MG63 (cell line): ENCODE measurements at regions not wholly inside any gene's neighbourhood (a gene's known extent, or its start where the extent isn't known, plus 50 kb on each side); places are given as distances from the start of the nearest gene placed in this dataset.
"Not testable (repeated sequence)": the region's sequence is repeated elsewhere in the genome, so short reads cannot be mapped to it uniquely, and the experiment has no call there.

Source experiments
- DNase-seq: peaks from one replicate; pipeline ENCODE4 v3.0.0-alpha.2; 2020
- H3K27me3 ChIP-seq: fragments of 250-450 bp; sonication (Bioruptor Pico); 2 replicates; pipeline ENCODE4 v1.5.1; 2020; ENCODE audit warnings: mild to moderate bottlenecking, moderate library complexity
- H3K36me3 ChIP-seq: fragments of 250-450 bp; sonication (Bioruptor Pico); 2 replicates; pipeline ENCODE4 v1.5.1; 2020; ENCODE audit warnings: mild to moderate bottlenecking, moderate library complexity
- H3K4me3 ChIP-seq: fragments of 250-450 bp; sonication (Bioruptor Pico); 2 replicates; pipeline ENCODE4 v1.5.1; 2020; ENCODE audit warnings: mild to moderate bottlenecking, moderate library complexity
- H3K9me3 ChIP-seq: fragments of 250-450 bp; sonication (Bioruptor Pico); 2 replicates; pipeline ENCODE4 v1.5.1; 2020; ENCODE audit warnings: mild to moderate bottlenecking, moderate library complexity

GRCh38 chr16:63187638-63188037 lies 1151.4 kb upstream of the CDH8 start:
- Histone ChIP-seq H3K27me3 (no peaks in the 10 kb centered on the region), H3K4me3 (no peak overlapping the region), H3K36me3 (no peaks in the 10 kb centered on the region), H3K9me3 (no peaks in the 10 kb centered on the region)
- no peak for DNase-seq

- H3K36me3 ChIP-seq = no peaks in the 10 kb centered on the region
- no peaks in the 10 kb centered on the region for H3K9me3 ChIP-seq
- H3K4me3 ChIP-seq = no peak overlapping the region
- DNase-seq = no peak
- no peaks in the 10 kb centered on the region for H3K27me3 ChIP-seq
Measured at GRCh38 chr16:63185235-63185780, 1149.1 kb upstream of the CDH8 start.

GRCh38 chr16:63183743-63184142 lies 1147.5 kb upstream of the CDH8 start:
- no peaks in the 10 kb centered on the region for H3K9me3 ChIP-seq
- H3K4me3 ChIP-seq = no peak overlapping the region
- H3K36me3 ChIP-seq = no peaks in the 10 kb centered on the region
- no peak for DNase-seq
- no peaks in the 10 kb centered on the region for H3K27me3 ChIP-seq

- no peaks in the 10 kb centered on the region for H3K36me3 ChIP-seq
- no peaks in the 10 kb centered on the region for H3K27me3 ChIP-seq
- no peaks in the 10 kb centered on the region for H3K9me3 ChIP-seq
- no peak for DNase-seq
- no peak overlapping the region for H3K4me3 ChIP-seq
Measured at GRCh38 chr16:63175313-63175712, 1139.1 kb upstream of the CDH8 start.

- H3K9me3 ChIP-seq = no peaks in the 10 kb centered on the region
- no peak for DNase-seq
- H3K36me3 ChIP-seq = no peaks in the 10 kb centered on the region
- H3K4me3 ChIP-seq = no peak overlapping the region
- no peaks in the 10 kb centered on the region for H3K27me3 ChIP-seq
Measured at GRCh38 chr16:63174801-63175200, 1138.6 kb upstream of the CDH8 start.

GRCh38 chr16:63171545-63171944 lies 1135.3 kb upstream of the CDH8 start:
- no peaks in the 10 kb centered on the region for H3K36me3 ChIP-seq
- no peak for DNase-seq
- no peaks in the 10 kb centered on the region for H3K27me3 ChIP-seq
- no peaks in the 10 kb centered on the region for H3K9me3 ChIP-seq
- H3K4me3 ChIP-seq = no peak overlapping the region

- no peak for DNase-seq
- H3K27me3 ChIP-seq = no peaks in the 10 kb centered on the region
- H3K36me3 ChIP-seq = no peaks in the 10 kb centered on the region
- no peak overlapping the region for H3K4me3 ChIP-seq
- H3K9me3 ChIP-seq = no peaks in the 10 kb centered on the region
Measured at GRCh38 chr16:63169100-63169499, 1132.9 kb upstream of the CDH8 start.

- no peak for DNase-seq
- H3K27me3 ChIP-seq = no peaks in the 10 kb centered on the region
- H3K9me3 ChIP-seq = no peaks in the 10 kb centered on the region
- no peak overlapping the region for H3K4me3 ChIP-seq
- no peaks in the 10 kb centered on the region for H3K36me3 ChIP-seq
Measured at GRCh38 chr16:63157818-63158217, 1121.6 kb upstream of the CDH8 start.

- no peaks in the 10 kb centered on the region for H3K36me3 ChIP-seq
- H3K9me3 ChIP-seq = no peaks in the 10 kb centered on the region
- H3K4me3 ChIP-seq = no peak overlapping the region
Measured at GRCh38 chr16:63146251-63146650, 1110.0 kb upstream of the CDH8 start.

GRCh38 chr16:63145411-63145810 lies 1109.2 kb upstream of the CDH8 start:
- H3K4me3 ChIP-seq = no peak overlapping the region
- H3K9me3 ChIP-seq = no peaks in the 10 kb centered on the region
- H3K36me3 ChIP-seq = no peaks in the 10 kb centered on the region
- no peaks in the 10 kb centered on the region for H3K27me3 ChIP-seq
- DNase-seq = no peak

More at GRCh38 chr16:63146251-63146650, 1110.0 kb upstream of the CDH8 start:
- H3K27me3 ChIP-seq = no peaks in the 10 kb centered on the region
- DNase-seq = no peak

GRCh38 chr16:63135069-63135468 lies 1098.8 kb upstream of the CDH8 start:
- Histone ChIP-seq H3K4me3 (no peak overlapping the region), H3K9me3 (no peaks in the 10 kb centered on the region), H3K27me3 (no peaks in the 10 kb centered on the region), H3K36me3 (no peaks in the 10 kb centered on the region)
- DNase-seq = no peak

- Histone ChIP-seq H3K4me3 (no peak overlapping the region), H3K27me3 (no peaks in the 10 kb centered on the region), H3K36me3 (no peaks in the 10 kb centered on the region), H3K9me3 (no peaks in the 10 kb centered on the region)
- no peak for DNase-seq
Measured at GRCh38 chr16:63131503-63131902, 1095.3 kb upstream of the CDH8 start.

GRCh38 chr16:63130942-63131341 lies 1094.7 kb upstream of the CDH8 start:
- H3K9me3 ChIP-seq = no peaks in the 10 kb centered on the region
- no peak for DNase-seq
- H3K27me3 ChIP-seq = no peaks in the 10 kb centered on the region
- H3K36me3 ChIP-seq = no peaks in the 10 kb centered on the region
- no peak overlapping the region for H3K4me3 ChIP-seq

- no peak for DNase-seq
- Histone ChIP-seq H3K27me3 (no peaks in the 10 kb centered on the region), H3K9me3 (no peaks in the 10 kb centered on the region), H3K4me3 (no peak overlapping the region), H3K36me3 (no peaks in the 10 kb centered on the region)
Measured at GRCh38 chr16:63129411-63130125, 1093.3 kb upstream of the CDH8 start.

- DNase-seq, H3K36me3 ChIP-seq, H3K4me3 ChIP-seq, H3K27me3 ChIP-seq, H3K9me3 ChIP-seq: not testable (repeated sequence)
Measured at GRCh38 chr16:63119905-63120304, 1083.7 kb upstream of the CDH8 start.

GRCh38 chr16:63100082-63100481 lies 1063.8 kb upstream of the CDH8 start:
- DNase-seq = no peak
- Histone ChIP-seq H3K27me3 (no peaks in the 10 kb centered on the region), H3K9me3 (no peaks in the 10 kb centered on the region), H3K36me3 (no peaks in the 10 kb centered on the region), H3K4me3 (no peak overlapping the region)

GRCh38 chr16:63096857-63097256 lies 1060.6 kb upstream of the CDH8 start:
- DNase-seq = no peak

GRCh38 chr16:63092736-63093135 lies 1056.5 kb upstream of the CDH8 start:
- no peaks in the 10 kb centered on the region for H3K27me3 ChIP-seq
- H3K4me3 ChIP-seq = no peak overlapping the region
- H3K9me3 ChIP-seq = no peaks in the 10 kb centered on the region
- DNase-seq = no peak
- no peaks in the 10 kb centered on the region for H3K36me3 ChIP-seq

More at GRCh38 chr16:63096857-63097256, 1060.6 kb upstream of the CDH8 start:
- H3K9me3 ChIP-seq = no peaks in the 10 kb centered on the region
- H3K36me3 ChIP-seq = no peaks in the 10 kb centered on the region
- H3K27me3 ChIP-seq = no peaks in the 10 kb centered on the region
- no peak overlapping the region for H3K4me3 ChIP-seq
